Esophagus squamous epithelium (tissue), 4 donors: ENCODE measurements at regions not wholly inside any gene's neighbourhood (a gene's known extent, or its start where the extent isn't known, plus 50 kb on each side); places are given as distances from the start of the nearest gene placed in this dataset.

Experiments used
- POLR2A ChIP-seq, 4 donors: fragments of 450-650 bp; IDR thresholded peaks; one replicate each; pipeline ENCODE4 v1.6.1; 2017; ENCODE audit warnings: antibody characterized with exemption in 4 of 4, mild to moderate bottlenecking in 4 of 4, moderate library complexity in 3 of 4
- TF ChIP-seq, protein P1 (sequence below), 6 experiments: fragments of 450-650 bp in 4 of 6; fragments of 200-600 bp in 2 of 6; sonication (generic) in 2 of 6; IDR thresholded peaks; one replicate each; pipeline ENCODE4 v1.5.1; 2016 to 2019; ENCODE audit warnings: antibody characterized with exemption in 6 of 6, mild to moderate bottlenecking in 4 of 6, moderate library complexity in 4 of 6

DNA sequence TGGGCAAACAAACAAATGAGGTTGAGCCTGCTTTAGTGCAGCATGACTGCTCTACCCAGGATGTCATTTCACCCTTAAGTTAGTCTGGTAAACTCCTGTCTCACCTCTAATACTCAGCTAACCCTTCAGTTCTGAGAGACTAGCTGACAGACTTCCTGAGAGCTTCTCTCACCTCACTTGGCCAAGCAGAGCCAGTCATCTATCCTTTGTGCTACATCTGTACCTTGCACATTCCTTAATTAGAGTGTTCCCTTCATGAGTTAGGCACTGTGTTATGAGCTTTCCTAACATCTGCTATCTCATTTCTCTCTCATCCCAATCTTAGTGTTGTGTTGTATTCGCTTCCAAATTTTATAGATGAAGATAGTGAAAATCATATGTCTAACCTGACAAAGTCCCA lies 220.1 kb upstream of the PIK3C3 start:
- TF ChIP-seq, protein P1, sequence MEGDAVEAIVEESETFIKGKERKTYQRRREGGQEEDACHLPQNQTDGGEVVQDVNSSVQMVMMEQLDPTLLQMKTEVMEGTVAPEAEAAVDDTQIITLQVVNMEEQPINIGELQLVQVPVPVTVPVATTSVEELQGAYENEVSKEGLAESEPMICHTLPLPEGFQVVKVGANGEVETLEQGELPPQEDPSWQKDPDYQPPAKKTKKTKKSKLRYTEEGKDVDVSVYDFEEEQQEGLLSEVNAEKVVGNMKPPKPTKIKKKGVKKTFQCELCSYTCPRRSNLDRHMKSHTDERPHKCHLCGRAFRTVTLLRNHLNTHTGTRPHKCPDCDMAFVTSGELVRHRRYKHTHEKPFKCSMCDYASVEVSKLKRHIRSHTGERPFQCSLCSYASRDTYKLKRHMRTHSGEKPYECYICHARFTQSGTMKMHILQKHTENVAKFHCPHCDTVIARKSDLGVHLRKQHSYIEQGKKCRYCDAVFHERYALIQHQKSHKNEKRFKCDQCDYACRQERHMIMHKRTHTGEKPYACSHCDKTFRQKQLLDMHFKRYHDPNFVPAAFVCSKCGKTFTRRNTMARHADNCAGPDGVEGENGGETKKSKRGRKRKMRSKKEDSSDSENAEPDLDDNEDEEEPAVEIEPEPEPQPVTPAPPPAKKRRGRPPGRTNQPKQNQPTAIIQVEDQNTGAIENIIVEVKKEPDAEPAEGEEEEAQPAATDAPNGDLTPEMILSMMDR (IDR thresholded peaks at IDR 0.05), result no peak
- TF ChIP-seq POLR2A (IDR thresholded peaks at IDR 0.05), result no peak
